HG03175 (cell line): ENCODE measurements at regions not wholly inside any gene's neighbourhood (a gene's known extent, or its start where the extent isn't known, plus 50 kb on each side); places are given as distances from the start of the nearest gene placed in this dataset.

Experiments
- ATAC-seq: cut with Tn5 transposase; IDR thresholded peaks from one replicate; pipeline ENCODE4 v1.9.1; 2021; ENCODE audit warnings: mild to moderate bottlenecking, moderate library complexity; ENCODE audit not compliant: unreplicated experiment

GRCh38 chr10:36638462-36639155 is 486.8 kb upstream of the ANKRD30A start:
- no peak for ATAC-seq

GRCh38 chr10:36636879-36637278 is 488.5 kb upstream of the ANKRD30A start:
- ATAC-seq = no peak

GRCh38 chr10:36636285-36636839 is 489.0 kb upstream of the ANKRD30A start:
- no peak for ATAC-seq

GRCh38 chr10:36634916-36635315 is 490.5 kb upstream of the ANKRD30A start:
- ATAC-seq = no peak

- no peak for ATAC-seq
Observed at GRCh38 chr10:36630267-36630666, 495.1 kb upstream of the ANKRD30A start.

- ATAC-seq = no peak
Observed at GRCh38 chr10:36629476-36629875, 495.9 kb upstream of the ANKRD30A start.

GRCh38 chr10:36624551-36625100 is 500.8 kb upstream of the ANKRD30A start:
- ATAC-seq = no peak

- no peak for ATAC-seq
Observed at GRCh38 chr10:36621346-36621745, 504.1 kb upstream of the ANKRD30A start.

GRCh38 chr10:36612436-36612835 is 513.0 kb upstream of the ANKRD30A start:
- no peak for ATAC-seq

GRCh38 chr10:36608866-36609265 is 516.5 kb upstream of the ANKRD30A start:
- ATAC-seq = no peak

- no peak for ATAC-seq
Observed at GRCh38 chr10:36608251-36608650, 517.1 kb upstream of the ANKRD30A start.

GRCh38 chr10:36606234-36606839 is 519.1 kb upstream of the ANKRD30A start:
- ATAC-seq = no peak

GRCh38 chr10:36604316-36604715 is 521.1 kb upstream of the ANKRD30A start:
- ATAC-seq = no peak

GRCh38 chr10:36603688-36604087 is 521.7 kb upstream of the ANKRD30A start:
- no peak for ATAC-seq

- ATAC-seq = no peak
Observed at GRCh38 chr10:36602374-36602773, 523.0 kb upstream of the ANKRD30A start.

GRCh38 chr10:36597756-36598320 is 527.6 kb upstream of the ANKRD30A start:
- ATAC-seq = no peak

- ATAC-seq = no peak
Observed at GRCh38 chr10:36592964-36593363, 532.4 kb upstream of the ANKRD30A start.

- ATAC-seq = no peak
Observed at GRCh38 chr10:36591436-36591835, 534.0 kb upstream of the ANKRD30A start.

GRCh38 chr10:36583690-36584089 is 541.7 kb upstream of the ANKRD30A start:
- no peak for ATAC-seq

GRCh38 chr10:36581237-36581636 is 544.2 kb upstream of the ANKRD30A start:
- no peak for ATAC-seq

GRCh38 chr10:36578306-36578705 is 547.1 kb upstream of the ANKRD30A start:
- ATAC-seq = no peak

GRCh38 chr10:36577126-36577525 is 548.3 kb upstream of the ANKRD30A start:
- ATAC-seq = no peak
